Mesendoderm (in vitro differentiated cells): ENCODE measurements at regions not wholly inside any gene's neighbourhood (a gene's known extent, or its start where the extent isn't known, plus 50 kb on each side); places are given as distances from the start of the nearest gene placed in this dataset.

Experiments used
- DNase-seq: peaks from one replicate; pipeline ENCODE4 v3.0.0; 2013
- H2AK5ac ChIP-seq: 2 replicates; pipeline ENCODE4 v1.6.1; 2013; ENCODE audit warnings: low read length, inconsistent platforms
- H2BK120ac ChIP-seq: 2 replicates; pipeline ENCODE4 v1.6.1; 2013; ENCODE audit warnings: low read depth, mild to moderate bottlenecking, low read length, moderate library complexity, mixed read lengths
- H2BK15ac ChIP-seq: replicated peaks from 2 replicates; pipeline ENCODE4 v1.6.1; 2013; ENCODE audit warnings: low read depth, mild to moderate bottlenecking, moderate library complexity
- H2BK5ac ChIP-seq: 2 replicates; pipeline ENCODE4 v1.6.1; 2013; ENCODE audit warnings: low read length, inconsistent platforms
- H3K18ac ChIP-seq: 2 replicates; pipeline ENCODE4 v1.6.1; 2013; ENCODE audit warnings: mild to moderate bottlenecking, low read length, mixed read lengths
- H3K23ac ChIP-seq: one replicate; pipeline ENCODE4 v1.6.1; 2013; ENCODE audit warnings: low read length
- H3K27ac ChIP-seq: 2 replicates; pipeline ENCODE4 v1.5.1; 2013; ENCODE audit warnings: low read depth, mild to moderate bottlenecking, inconsistent platforms, low read length, moderate library complexity
- H3K27me3 ChIP-seq: 2 replicates; pipeline ENCODE4 v1.6.1; 2013; ENCODE audit warnings: low read length, control low read depth, mild to moderate bottlenecking, inconsistent platforms; ENCODE audit not compliant: insufficient read depth, poor library complexity
- H3K36me3 ChIP-seq: 2 replicates; pipeline ENCODE4 v1.6.1; 2013; ENCODE audit warnings: low read length, inconsistent platforms; ENCODE audit not compliant: control insufficient read depth, insufficient read depth
- H3K4ac ChIP-seq: one replicate; pipeline ENCODE4 v1.6.1; 2013; ENCODE audit warnings: low read depth, mild to moderate bottlenecking, low read length, moderate library complexity
- H3K4me1 ChIP-seq: 2 replicates; pipeline ENCODE4 v1.6.1; 2013; ENCODE audit warnings: low read depth, low read length, inconsistent platforms; ENCODE audit not compliant: control insufficient read depth
- H3K4me2 ChIP-seq: 2 replicates; pipeline ENCODE4 v1.6.1; 2013; ENCODE audit warnings: low read length
- H3K4me3 ChIP-seq: 2 replicates; pipeline ENCODE4 v1.5.1; 2013; ENCODE audit warnings: mild to moderate bottlenecking, low read length
- H3K56ac ChIP-seq: one replicate; pipeline ENCODE4 v1.6.1; 2013; ENCODE audit warnings: low read length
- H3K79me1 ChIP-seq: 2 replicates; pipeline ENCODE4 v1.6.1; 2013; ENCODE audit warnings: low read length, inconsistent platforms
- H3K79me2 ChIP-seq: 2 replicates; pipeline ENCODE4 v1.6.1; 2013; ENCODE audit warnings: mild to moderate bottlenecking, low read length; ENCODE audit not compliant: control insufficient read depth, insufficient read depth
- H3K9ac ChIP-seq: 2 replicates; pipeline ENCODE4 v1.6.1; 2013; ENCODE audit warnings: low read length, inconsistent platforms
- H4K5ac ChIP-seq: one replicate; pipeline ENCODE4 v1.6.1; 2013; ENCODE audit warnings: low read length
- H4K8ac ChIP-seq: one replicate; pipeline ENCODE4 v1.6.1; 2013; ENCODE audit warnings: low read depth, mild to moderate bottlenecking, control low read depth, low read length, moderate library complexity
- WGBS: extraction: QIAGEN DNeasy Blood & Tissue Kit; methylation state at CpG from one replicate; pipeline ENCODE4 v1.1.7; 2013; ENCODE audit warnings: low lambda C conversion rate, missing lambda C conversion rate; ENCODE audit not compliant: insufficient coverage; ENCODE audit errors: extremely low coverage; 5-methylcytosine and 5-hydroxymethylcytosine counted together

- Histone ChIP-seq H3K23ac (no peak overlapping the region), H3K4me1 (no peaks in the 10 kb centered on the region), H4K8ac (no peak overlapping the region), H2BK120ac (no peak overlapping the region), H2AK5ac (no peak overlapping the region), H4K5ac (no peak overlapping the region), H3K27me3 (no peaks in the 10 kb centered on the region), H3K4me3 (no peak overlapping the region), H3K4me2 (no peak overlapping the region), H3K9ac (no peak overlapping the region), H3K56ac (no peak overlapping the region), H3K18ac (no peak overlapping the region), H3K79me1 (peaks cover 4% of the 10 kb centered on the region), H3K4ac (no peak overlapping the region), H3K79me2 (no peaks in the 10 kb centered on the region), H3K36me3 (no peaks in the 10 kb centered on the region), H2BK5ac (no peak overlapping the region), H3K27ac (no peak overlapping the region), H2BK15ac (no peak overlapping the region)
- no CpG with 5 or more reads among the region's 1 CpG for whole genome bisulfite sequencing
- DNase-seq, result no peak
Measured at GRCh38 chr15:62578960-62579359, 413.9 kb upstream of the C2CD4B start.

DNA sequence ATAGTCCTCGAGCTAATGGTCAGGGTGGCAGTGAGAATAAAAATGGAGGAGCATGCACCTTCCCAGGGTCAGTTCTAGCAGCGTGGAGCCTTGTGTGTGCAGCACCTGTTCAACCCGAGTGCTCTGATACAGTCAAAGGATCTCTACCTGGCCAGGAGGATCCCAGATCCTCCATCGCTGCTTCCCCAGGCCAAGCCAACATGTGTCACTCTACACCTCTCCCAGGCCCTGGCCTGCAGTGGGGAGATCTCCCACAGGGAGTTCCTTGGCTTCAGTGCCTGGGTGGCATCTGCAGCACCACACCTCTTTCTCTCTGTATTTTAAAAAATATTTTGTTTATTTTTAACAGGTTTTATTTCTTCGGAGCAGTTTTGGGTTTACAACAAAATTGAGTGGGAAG lies 414.8 kb upstream of the C2CD4B start:
- no peak overlapping the region for H4K5ac ChIP-seq
- H3K79me2 ChIP-seq, result no peaks in the 10 kb centered on the region
- no peak overlapping the region for H2BK5ac ChIP-seq
- no peak overlapping the region for H3K4ac ChIP-seq
- no peak overlapping the region for H3K18ac ChIP-seq
- H3K27ac ChIP-seq, result no peak overlapping the region
- H3K23ac ChIP-seq, result no peak overlapping the region
- no peak overlapping the region for H4K8ac ChIP-seq
- H3K4me2 ChIP-seq, result no peak overlapping the region
- H3K4me1 ChIP-seq, result no peaks in the 10 kb centered on the region
- peaks cover 4% of the 10 kb centered on the region for H3K79me1 ChIP-seq
- no peak overlapping the region for H2BK120ac ChIP-seq
- no peak overlapping the region for H3K9ac ChIP-seq
- no peak overlapping the region for H3K56ac ChIP-seq
- no peak overlapping the region for H2BK15ac ChIP-seq
- DNase-seq, result no peak
- no peaks in the 10 kb centered on the region for H3K27me3 ChIP-seq
- no peaks in the 10 kb centered on the region for H3K36me3 ChIP-seq
- no CpG with 5 or more reads among the region's 5 CpGs for WGBS
- H2AK5ac ChIP-seq, result no peak overlapping the region
- no peak overlapping the region for H3K4me3 ChIP-seq

DNA sequence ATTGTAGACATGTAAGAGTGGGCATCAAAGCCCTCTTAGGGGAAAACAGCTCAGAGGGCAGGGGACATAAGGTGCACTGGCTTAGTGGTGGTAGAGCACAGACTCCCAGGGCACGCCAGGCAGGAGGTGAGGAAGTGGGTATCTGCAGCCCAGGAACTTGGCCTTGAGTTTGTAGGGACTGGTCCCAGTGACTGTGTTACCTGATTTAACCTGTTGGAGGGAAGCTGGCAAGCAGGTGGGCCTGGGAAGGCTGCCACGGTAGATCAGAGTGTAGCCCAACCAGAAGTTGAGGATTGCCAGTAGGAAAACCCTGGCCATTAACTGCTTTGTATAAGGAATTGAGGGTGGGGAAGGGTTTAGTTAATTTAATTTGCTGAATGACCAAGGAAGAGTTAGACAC lies 417.5 kb upstream of the C2CD4B start:
- no peaks in the 10 kb centered on the region for H3K4me1 ChIP-seq
- no peak overlapping the region for H3K4ac ChIP-seq
- H3K79me2 ChIP-seq, result no peaks in the 10 kb centered on the region
- H3K18ac ChIP-seq, result no peak overlapping the region
- H3K4me3 ChIP-seq, result no peak overlapping the region
- H3K36me3 ChIP-seq, result no peaks in the 10 kb centered on the region
- H2BK15ac ChIP-seq, result no peak overlapping the region
- H3K27ac ChIP-seq, result no peak overlapping the region
- peaks cover 3% of the 10 kb centered on the region for H3K79me1 ChIP-seq
- no peak overlapping the region for H4K5ac ChIP-seq
- H3K9ac ChIP-seq, result no peak overlapping the region
- H3K23ac ChIP-seq, result no peak overlapping the region
- no peak overlapping the region for H2AK5ac ChIP-seq
- WGBS, result no CpG with 5 or more reads among the region's 2 CpGs
- no peak overlapping the region for H4K8ac ChIP-seq
- no peak for DNase-seq
- no peaks in the 10 kb centered on the region for H3K27me3 ChIP-seq
- H2BK5ac ChIP-seq, result no peak overlapping the region
- H3K4me2 ChIP-seq, result no peak overlapping the region
- no peak overlapping the region for H3K56ac ChIP-seq
- H2BK120ac ChIP-seq, result no peak overlapping the region

DNA sequence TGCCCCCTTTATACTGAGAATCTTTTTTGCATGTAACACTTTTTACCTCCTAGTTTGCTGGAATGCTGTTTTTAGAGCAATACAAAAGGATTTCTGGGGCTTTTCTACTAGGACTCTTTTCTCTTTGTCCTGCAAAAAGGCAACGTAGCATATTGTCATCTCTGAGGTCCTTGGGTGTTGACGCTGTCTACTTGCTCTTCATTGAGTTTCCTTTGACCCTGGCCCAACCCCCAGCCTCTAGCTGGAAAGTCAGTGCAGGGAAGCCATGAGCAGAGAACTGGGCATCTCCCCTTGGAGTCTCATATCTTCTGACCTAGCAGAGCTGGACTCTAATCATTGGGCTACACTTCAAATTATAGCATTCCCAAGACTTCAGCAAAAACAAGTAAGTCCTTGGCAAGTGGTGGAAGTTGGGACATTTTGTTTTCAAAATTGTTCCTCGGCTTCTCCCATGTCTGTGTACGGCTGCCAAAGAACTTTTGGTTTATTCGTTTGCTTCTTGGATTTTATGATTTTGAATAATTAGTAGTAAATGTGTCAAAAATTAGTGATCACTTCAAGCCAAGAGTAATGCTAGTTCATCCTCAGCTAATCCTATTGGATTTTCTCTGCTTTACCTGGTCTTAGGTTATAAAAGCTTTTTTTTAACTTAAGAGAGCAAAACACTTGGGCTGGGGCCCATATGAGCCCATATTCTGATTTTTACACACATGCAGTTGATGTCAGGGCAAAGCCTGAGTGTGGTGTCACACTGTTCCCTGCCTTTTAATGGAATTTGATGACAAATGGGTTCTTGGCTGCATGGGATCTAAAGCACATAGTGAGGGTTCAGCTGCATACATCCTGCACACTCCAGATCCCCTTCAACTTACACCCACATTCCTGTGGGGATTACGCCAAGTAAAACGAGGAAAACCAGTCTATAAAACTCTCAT lies 419.5 kb upstream of the C2CD4B start:
- Histone ChIP-seq H3K27ac (no peak overlapping the region), H3K79me2 (no peaks in the 10 kb centered on the region), H2BK5ac (no peak overlapping the region), H3K27me3 (no peaks in the 10 kb centered on the region), H3K9ac (no peak overlapping the region), H3K4me1 (no peaks in the 10 kb centered on the region), H3K4ac (no peak overlapping the region), H3K36me3 (no peaks in the 10 kb centered on the region), H2AK5ac (no peak overlapping the region), H3K4me2 (no peak overlapping the region), H4K5ac (no peak overlapping the region), H3K79me1 (peaks cover 3% of the 10 kb centered on the region), H3K23ac (no peak overlapping the region), H4K8ac (no peak overlapping the region), H2BK15ac (no peak overlapping the region), H2BK120ac (no peak overlapping the region), H3K56ac (no peak overlapping the region), H3K18ac (no peak overlapping the region), H3K4me3 (no peak overlapping the region)
- DNase-seq, result no peak
- no CpG with 5 or more reads among the region's 7 CpGs for WGBS

- no peak overlapping the region for H2BK5ac ChIP-seq
- H3K9ac ChIP-seq, result no peak overlapping the region
- no peaks in the 10 kb centered on the region for H3K79me2 ChIP-seq
- H3K4me2 ChIP-seq, result no peak overlapping the region
- H3K36me3 ChIP-seq, result no peaks in the 10 kb centered on the region
- H3K4me1 ChIP-seq, result no peaks in the 10 kb centered on the region
- no peak overlapping the region for H3K23ac ChIP-seq
- H3K18ac ChIP-seq, result no peak overlapping the region
- H3K27ac ChIP-seq, result no peak overlapping the region
- no CpG with 5 or more reads among the region's 5 CpGs for WGBS
- H2BK15ac ChIP-seq, result no peak overlapping the region
- H3K4ac ChIP-seq, result no peak overlapping the region
- no peak overlapping the region for H4K5ac ChIP-seq
- no peaks in the 10 kb centered on the region for H3K27me3 ChIP-seq
- no peak overlapping the region for H3K56ac ChIP-seq
- no peak for DNase-seq
- H2AK5ac ChIP-seq, result no peak overlapping the region
- peaks cover 2% of the 10 kb centered on the region for H3K79me1 ChIP-seq
- no peak overlapping the region for H2BK120ac ChIP-seq
- H4K8ac ChIP-seq, result no peak overlapping the region
- no peak overlapping the region for H3K4me3 ChIP-seq
Measured at GRCh38 chr15:62588938-62589670, 424.0 kb upstream of the C2CD4B start.
